Stomach (tissue), 4 donors: ENCODE measurements at regions not wholly inside any gene's neighbourhood (a gene's known extent, or its start where the extent isn't known, plus 50 kb on each side); places are given as distances from the start of the nearest gene placed in this dataset.

Source experiments
- CTCF ChIP-seq, 7 experiments: fragments of 450-650 bp in 4 of 7; fragments of 200-600 bp in 3 of 7; sonication (generic) in 3 of 7; IDR thresholded peaks; one replicate each; pipeline ENCODE4 v1.5.1; 2016 to 2019; ENCODE audit warnings: antibody characterized with exemption in 7 of 7, control low read depth in 2 of 7, mild to moderate bottlenecking in 1 of 7
- POLR2A ChIP-seq, 4 donors: fragments of 450-650 bp; IDR thresholded peaks; one replicate each; pipeline ENCODE4 v1.6.1; 2016; ENCODE audit warnings: antibody characterized with exemption in 4 of 4, control low read depth in 2 of 4, mild to moderate bottlenecking in 1 of 4, moderate library complexity in 1 of 4

DNA sequence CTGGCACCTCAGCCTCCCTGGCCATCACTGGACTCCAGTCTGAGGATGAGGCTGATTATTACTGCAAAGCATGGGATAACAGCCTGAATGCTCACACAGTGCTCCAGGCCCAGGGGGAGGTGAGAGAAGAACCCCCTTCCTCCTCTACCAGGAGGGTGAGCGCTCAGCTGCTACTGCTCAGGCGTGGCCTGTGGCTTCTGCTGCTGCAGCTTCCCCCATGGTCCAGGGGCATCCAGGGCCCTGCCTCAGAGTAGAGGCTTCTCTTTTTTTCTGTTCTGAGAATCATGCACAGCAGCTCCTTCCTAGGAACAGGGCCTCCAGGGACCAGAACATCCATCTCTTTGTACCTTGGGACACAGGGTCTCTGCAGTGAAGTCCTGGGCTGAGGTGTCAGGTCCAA is 83.1 kb downstream of the VPREB1 start:
- TF ChIP-seq POLR2A (IDR thresholded peaks at IDR 0.05) (no peak), CTCF (IDR thresholded peaks at IDR 0.05) (no peak)
